DOHH2 (cell line): ENCODE measurements at regions not wholly inside any gene's neighbourhood (a gene's known extent, or its start where the extent isn't known, plus 50 kb on each side); places are given as distances from the start of the nearest gene placed in this dataset.

ENCODE experiments used
- H3F3A ChIP-seq: fragments of 200-600 bp; sonication (generic), shearing (Covaris generic); 2 replicates; pipeline ENCODE4 v1.6.0; 2016; ENCODE audit warnings: antibody characterized with exemption, mild to moderate bottlenecking; ENCODE audit not compliant: control insufficient read depth, insufficient read depth
- H3K27ac ChIP-seq: fragments of 200-600 bp; sonication (generic); 2 replicates; pipeline ENCODE4 v1.5.1; 2014; ENCODE audit warnings: low read depth, mild to moderate bottlenecking, low read length, moderate library complexity
- H3K27me3 ChIP-seq: fragments of 200-600 bp; sonication (generic); 2 replicates; pipeline ENCODE4 v1.6.1; 2014; ENCODE audit warnings: mild to moderate bottlenecking, low read length, mixed read lengths; ENCODE audit not compliant: control insufficient read depth
- H3K36me3 ChIP-seq: fragments of 200-600 bp; sonication (generic); 2 replicates; pipeline ENCODE4 v1.6.1; 2014; ENCODE audit warnings: mild to moderate bottlenecking, low read length, moderate library complexity, mixed read lengths; ENCODE audit not compliant: control insufficient read depth
- H3K4me1 ChIP-seq: fragments of 200-600 bp; sonication (generic); 2 replicates; pipeline ENCODE4 v1.6.1; 2014; ENCODE audit warnings: mild to moderate bottlenecking, low read length, mixed read lengths; ENCODE audit not compliant: control insufficient read depth
- H3K4me2 ChIP-seq: fragments of 200-600 bp; sonication (generic); 2 replicates; pipeline ENCODE4 v1.6.0; 2014; ENCODE audit warnings: mild to moderate bottlenecking, low read length, moderate library complexity
- H3K4me3 ChIP-seq: fragments of 200-600 bp; sonication (generic); 2 replicates; pipeline ENCODE4 v1.5.1; 2014; ENCODE audit warnings: mild to moderate bottlenecking, low read length, mixed read lengths
- H3K79me2 ChIP-seq: fragments of 200-600 bp; sonication (generic); 2 replicates; pipeline ENCODE4 v1.6.1; 2014; ENCODE audit warnings: mild to moderate bottlenecking, low read length, mixed read lengths; ENCODE audit not compliant: control insufficient read depth
- H3K9me2 ChIP-seq: fragments of 200-600 bp; sonication (generic); replicated peaks from 2 replicates; pipeline ENCODE4 v1.6.1; 2014; ENCODE audit warnings: mild to moderate bottlenecking, low read length, mixed read lengths; ENCODE audit not compliant: control insufficient read depth
- H3K9me3 ChIP-seq: fragments of 200-600 bp; sonication (generic); 2 replicates; pipeline ENCODE4 v1.6.1; 2014; ENCODE audit warnings: antibody characterized with exemption, low read length, mixed read lengths; ENCODE audit not compliant: control insufficient read depth, insufficient read depth
- H4K20me1 ChIP-seq: fragments of 200-600 bp; sonication (generic); 2 replicates; pipeline ENCODE4 v1.6.0; 2014; ENCODE audit warnings: low read depth, mild to moderate bottlenecking, antibody characterized with exemption, low read length, moderate library complexity; ENCODE audit not compliant: control insufficient read depth, insufficient read depth
- EZH2phosphoT487 ChIP-seq: fragments of 200-600 bp; sonication (generic); IDR thresholded peaks from 2 replicates; pipeline ENCODE4 v1.6.1; 2017; ENCODE audit warnings: borderline replicate concordance, mild to moderate bottlenecking, antibody characterized with exemption, low read length, moderate library complexity, mixed read lengths
- TF ChIP-seq, protein P1 (sequence below): fragments of 200-600 bp; sonication (generic); IDR thresholded peaks from one replicate; pipeline ENCODE4 v1.5.1; 2014; ENCODE audit warnings: antibody characterized with exemption, mild to moderate bottlenecking, low read depth, low read length; ENCODE audit not compliant: poor library complexity, severe bottlenecking

DNA sequence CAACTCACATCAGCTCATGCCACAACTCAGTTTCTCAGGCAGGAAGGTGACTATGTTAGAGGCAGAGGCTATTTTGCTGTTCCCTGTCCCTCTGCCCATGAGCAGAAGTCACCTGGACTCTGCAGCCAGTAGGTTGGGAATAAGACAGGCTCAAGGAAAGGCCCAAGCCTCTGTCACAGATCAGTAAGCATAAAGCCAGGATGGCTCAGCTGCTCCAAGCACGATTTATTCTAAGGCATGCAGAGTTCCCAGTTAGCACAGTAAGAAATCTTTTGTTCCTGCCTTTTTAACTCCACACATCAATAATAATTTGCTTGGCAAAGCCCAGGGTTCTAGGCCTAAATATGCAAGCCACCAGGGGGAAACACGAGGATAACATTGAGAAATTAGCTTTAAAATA, 249.0 kb upstream of the ADRA1B start:
- H3F3A ChIP-seq, result no peaks in the 10 kb centered on the region
- H3K9me2 ChIP-seq, result no peaks in the 10 kb centered on the region
- no peaks in the 10 kb centered on the region for H4K20me1 ChIP-seq
- H3K4me2 ChIP-seq, result no peak overlapping the region
- no peaks in the 10 kb centered on the region; the same call in 1 of the 2 replicates for H3K27me3 ChIP-seq
- no peaks in the 10 kb centered on the region for H3K4me1 ChIP-seq
- no peak overlapping the region for H3K4me3 ChIP-seq
- no peaks in the 10 kb centered on the region for H3K79me2 ChIP-seq
- no peaks in the 10 kb centered on the region for H3K36me3 ChIP-seq
- no peak overlapping the region for H3K27ac ChIP-seq
- H3K9me3 ChIP-seq, result no peaks in the 10 kb centered on the region
- TF ChIP-seq, protein P1, sequence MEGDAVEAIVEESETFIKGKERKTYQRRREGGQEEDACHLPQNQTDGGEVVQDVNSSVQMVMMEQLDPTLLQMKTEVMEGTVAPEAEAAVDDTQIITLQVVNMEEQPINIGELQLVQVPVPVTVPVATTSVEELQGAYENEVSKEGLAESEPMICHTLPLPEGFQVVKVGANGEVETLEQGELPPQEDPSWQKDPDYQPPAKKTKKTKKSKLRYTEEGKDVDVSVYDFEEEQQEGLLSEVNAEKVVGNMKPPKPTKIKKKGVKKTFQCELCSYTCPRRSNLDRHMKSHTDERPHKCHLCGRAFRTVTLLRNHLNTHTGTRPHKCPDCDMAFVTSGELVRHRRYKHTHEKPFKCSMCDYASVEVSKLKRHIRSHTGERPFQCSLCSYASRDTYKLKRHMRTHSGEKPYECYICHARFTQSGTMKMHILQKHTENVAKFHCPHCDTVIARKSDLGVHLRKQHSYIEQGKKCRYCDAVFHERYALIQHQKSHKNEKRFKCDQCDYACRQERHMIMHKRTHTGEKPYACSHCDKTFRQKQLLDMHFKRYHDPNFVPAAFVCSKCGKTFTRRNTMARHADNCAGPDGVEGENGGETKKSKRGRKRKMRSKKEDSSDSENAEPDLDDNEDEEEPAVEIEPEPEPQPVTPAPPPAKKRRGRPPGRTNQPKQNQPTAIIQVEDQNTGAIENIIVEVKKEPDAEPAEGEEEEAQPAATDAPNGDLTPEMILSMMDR, result no peak
- TF ChIP-seq EZH2phosphoT487, result no peak

DNA sequence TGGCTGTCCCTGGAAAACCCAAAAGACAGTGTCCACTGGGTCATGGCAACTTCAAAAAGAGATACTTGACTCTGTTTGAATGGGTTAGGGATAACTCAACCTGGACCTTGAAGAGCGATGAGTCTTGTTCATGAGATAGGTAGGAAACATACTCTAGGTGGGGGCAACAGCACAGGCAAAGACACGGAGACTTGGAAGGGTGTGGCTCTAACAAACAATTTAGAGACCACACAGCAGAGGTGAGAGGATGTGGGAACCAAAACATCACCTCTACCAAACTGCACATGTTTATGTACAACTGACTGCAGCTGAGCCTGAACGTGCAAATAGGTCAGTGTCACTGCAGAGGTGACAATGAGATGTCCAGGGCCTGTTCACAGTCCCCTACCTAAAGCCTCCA, 247.7 kb upstream of the ADRA1B start:
- H3K9me2 ChIP-seq, result no peaks in the 10 kb centered on the region
- no peaks in the 10 kb centered on the region for H3K79me2 ChIP-seq
- no peak overlapping the region for H3K4me2 ChIP-seq
- no peaks in the 10 kb centered on the region for H3K4me1 ChIP-seq
- H4K20me1 ChIP-seq, result no peaks in the 10 kb centered on the region
- H3K27ac ChIP-seq, result no peak overlapping the region
- no peaks in the 10 kb centered on the region for H3K36me3 ChIP-seq
- TF ChIP-seq, protein P1, result no peak
- no peak for TF ChIP-seq EZH2phosphoT487
- no peaks in the 10 kb centered on the region; the same call in 1 of the 2 replicates for H3K27me3 ChIP-seq
- H3K4me3 ChIP-seq, result no peak overlapping the region
- H3F3A ChIP-seq, result no peaks in the 10 kb centered on the region
- no peaks in the 10 kb centered on the region for H3K9me3 ChIP-seq

DNA sequence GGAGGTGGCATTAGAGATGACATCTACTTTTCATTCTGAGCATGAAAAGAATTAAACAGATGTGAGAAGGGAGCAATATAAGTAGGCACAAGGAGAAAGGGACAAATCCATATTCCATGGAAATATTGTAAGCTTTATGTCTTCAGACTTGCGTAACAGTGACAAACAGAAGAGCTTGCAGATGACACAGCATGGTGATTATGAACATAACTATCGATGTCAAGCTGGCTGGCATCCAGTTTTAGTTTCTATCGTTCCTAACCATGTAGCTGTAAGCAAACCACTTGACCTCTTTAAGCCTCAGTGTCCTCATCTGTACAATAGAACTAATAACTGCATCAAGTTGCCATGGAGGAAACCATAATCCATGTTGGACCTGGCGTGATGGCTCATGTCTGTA, 246.7 kb upstream of the ADRA1B start:
- no peak overlapping the region for H3K27ac ChIP-seq
- TF ChIP-seq, protein P1, result no peak
- no peak for TF ChIP-seq EZH2phosphoT487
- H3K9me3 ChIP-seq, result peaks cover 2% of the 10 kb centered on the region; the same call in 1 of the 2 replicates
- no peaks in the 10 kb centered on the region for H3K4me1 ChIP-seq
- no peaks in the 10 kb centered on the region for H3K9me2 ChIP-seq
- no peaks in the 10 kb centered on the region for H4K20me1 ChIP-seq
- no peaks in the 10 kb centered on the region for H3F3A ChIP-seq
- no peaks in the 10 kb centered on the region for H3K79me2 ChIP-seq
- no peak overlapping the region for H3K4me3 ChIP-seq
- H3K27me3 ChIP-seq, result no peaks in the 10 kb centered on the region
- no peaks in the 10 kb centered on the region for H3K36me3 ChIP-seq
- no peak overlapping the region for H3K4me2 ChIP-seq

DNA sequence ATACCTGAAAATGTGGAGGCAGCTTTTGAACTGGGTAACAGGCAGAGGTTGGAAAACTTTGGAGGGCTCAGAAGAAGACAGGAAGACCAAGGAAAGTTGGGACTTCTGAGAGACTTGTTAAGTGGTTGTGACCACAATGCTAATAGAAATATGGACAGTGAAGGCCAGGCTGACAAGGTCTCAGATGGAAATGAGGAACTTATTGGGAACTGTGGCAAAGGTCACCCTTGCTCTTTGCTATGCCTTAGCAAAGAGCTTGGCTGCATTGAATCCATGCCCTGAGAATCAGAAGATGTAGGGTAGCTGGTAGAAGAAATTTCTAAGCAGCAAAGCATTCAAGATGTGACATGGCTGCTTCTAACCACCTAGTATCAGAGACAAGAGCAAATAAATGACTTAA, 244.4 kb upstream of the ADRA1B start:
- Histone ChIP-seq H3K27me3 (no peaks in the 10 kb centered on the region), H3K4me3 (no peak overlapping the region), H3K4me2 (no peak overlapping the region), H3K9me3 (peaks cover 2% of the 10 kb centered on the region; the same call in 1 of the 2 replicates), H3F3A (no peaks in the 10 kb centered on the region), H3K4me1 (no peaks in the 10 kb centered on the region), H3K9me2 (no peaks in the 10 kb centered on the region), H3K36me3 (no peaks in the 10 kb centered on the region), H4K20me1 (no peaks in the 10 kb centered on the region), H3K27ac (no peak overlapping the region), H3K79me2 (no peaks in the 10 kb centered on the region)
- no peak for TF ChIP-seq EZH2phosphoT487
- TF ChIP-seq, protein P1, result no peak
